22Rv1 (cell line): ENCODE measurements at regions not wholly inside any gene's neighbourhood (a gene's known extent, or its start where the extent isn't known, plus 50 kb on each side); places are given as distances from the start of the nearest gene placed in this dataset.

ENCODE experiments used
- H3K27ac ChIP-seq: fragments of 450-650 bp; 2 replicates; pipeline ENCODE4 v1.5.1; 2017
- CTCF ChIP-seq: fragments of 450-650 bp; IDR thresholded peaks from 2 replicates; pipeline ENCODE4 v1.5.1; 2017; ENCODE audit warnings: mild to moderate bottlenecking
- ZFX ChIP-seq: fragments of 450-650 bp; IDR thresholded peaks from 2 replicates; pipeline ENCODE4 v1.6.1; 2017; ENCODE audit warnings: antibody characterized with exemption, borderline replicate concordance

DNA sequence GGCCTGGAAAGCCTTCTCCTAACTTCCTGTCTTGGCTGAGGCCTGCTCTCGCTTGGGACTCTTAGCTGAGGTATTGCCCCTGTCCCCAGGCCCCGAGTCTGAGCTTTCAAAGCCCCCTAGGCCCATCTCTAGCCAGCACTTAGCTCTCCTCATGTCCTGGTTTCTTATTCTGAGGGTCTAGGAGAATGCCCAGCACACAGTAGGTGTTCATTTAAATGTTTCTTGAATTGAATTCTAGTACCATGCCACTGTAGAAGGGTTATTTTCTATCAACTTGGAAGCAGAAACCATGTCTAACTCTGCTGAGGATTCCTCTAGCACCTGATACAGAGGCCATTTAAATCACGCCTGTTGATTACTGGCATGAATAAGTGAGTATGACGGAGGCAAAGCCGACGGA is 98.5 kb downstream of the VEGFA start:
- no peak for TF ChIP-seq ZFX
- no peak overlapping the region for H3K27ac ChIP-seq

GRCh38 chr6:43867996-43868395 is 98.0 kb downstream of the VEGFA start:
- no peak overlapping the region for H3K27ac ChIP-seq
- TF ChIP-seq ZFX (no peak), CTCF (no peak)

DNA sequence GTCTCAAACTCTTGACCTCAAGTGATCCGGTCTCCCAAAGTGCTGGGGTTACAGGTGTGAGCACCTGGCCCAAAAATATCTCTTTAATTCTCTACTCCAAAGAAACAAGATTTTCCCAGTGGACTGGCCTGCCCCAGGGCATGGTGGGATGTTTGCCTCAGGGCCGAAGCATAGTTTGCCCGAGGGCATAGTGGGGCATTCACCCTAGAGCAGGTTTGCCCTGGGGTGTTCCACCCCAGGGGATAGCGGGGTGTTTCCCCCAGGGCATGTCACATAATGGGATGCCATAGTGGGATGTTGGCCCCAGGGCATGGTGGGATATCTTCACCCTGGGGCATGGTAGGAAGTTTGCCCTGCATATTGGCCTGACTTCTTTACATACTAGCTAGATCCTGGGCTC is 97.2 kb downstream of the VEGFA start:
- no peak for TF ChIP-seq ZFX
- no peak for TF ChIP-seq CTCF
- no peak overlapping the region for H3K27ac ChIP-seq

DNA sequence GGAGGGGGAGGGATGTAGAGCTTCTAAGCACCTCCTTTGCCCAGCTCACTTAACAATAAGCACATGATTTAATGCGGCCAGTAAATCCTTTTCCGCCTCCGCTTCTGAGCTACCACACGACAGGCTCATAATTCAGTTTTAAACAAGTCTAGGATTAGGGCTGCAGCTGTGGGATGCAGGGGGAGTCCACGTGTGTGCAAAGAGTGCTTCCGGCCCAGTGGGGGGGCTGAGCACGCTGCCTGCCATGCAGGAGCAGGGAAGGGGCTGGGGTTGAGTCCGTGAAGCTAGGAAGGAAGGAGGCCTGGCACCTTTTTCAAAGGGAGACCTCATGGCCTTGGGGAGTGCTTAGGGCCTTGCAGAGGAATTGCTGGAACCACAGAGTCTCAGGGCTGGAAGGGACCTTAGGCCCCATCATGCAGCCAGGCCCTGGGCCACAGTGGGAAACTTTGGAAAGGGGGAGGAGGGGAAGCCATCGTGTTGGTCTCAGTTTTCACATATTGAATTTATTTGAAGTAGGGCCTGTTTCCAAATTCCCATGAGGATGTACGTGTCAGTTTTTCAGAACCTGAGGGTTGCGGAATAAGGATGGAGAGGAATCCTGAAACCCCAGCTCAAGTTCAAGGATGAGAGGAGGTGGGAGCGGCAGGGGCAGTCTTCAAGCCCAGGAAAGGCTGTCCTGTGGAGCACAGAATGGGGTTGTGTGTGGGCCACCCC is 96.1 kb downstream of the VEGFA start:
- TF ChIP-seq CTCF: no peak
- TF ChIP-seq ZFX: no peak
- no peak overlapping the region for H3K27ac ChIP-seq

- no peak overlapping the region for H3K27ac ChIP-seq
- TF ChIP-seq CTCF: no peak
- no peak for TF ChIP-seq ZFX
Measured at GRCh38 chr6:43865086-43865485, 95.1 kb downstream of the VEGFA start.

- no peak overlapping the region for H3K27ac ChIP-seq
- TF ChIP-seq ZFX: no peak
- no peak for TF ChIP-seq CTCF
Measured at GRCh38 chr6:43862925-43863324, 92.9 kb downstream of the VEGFA start.

DNA sequence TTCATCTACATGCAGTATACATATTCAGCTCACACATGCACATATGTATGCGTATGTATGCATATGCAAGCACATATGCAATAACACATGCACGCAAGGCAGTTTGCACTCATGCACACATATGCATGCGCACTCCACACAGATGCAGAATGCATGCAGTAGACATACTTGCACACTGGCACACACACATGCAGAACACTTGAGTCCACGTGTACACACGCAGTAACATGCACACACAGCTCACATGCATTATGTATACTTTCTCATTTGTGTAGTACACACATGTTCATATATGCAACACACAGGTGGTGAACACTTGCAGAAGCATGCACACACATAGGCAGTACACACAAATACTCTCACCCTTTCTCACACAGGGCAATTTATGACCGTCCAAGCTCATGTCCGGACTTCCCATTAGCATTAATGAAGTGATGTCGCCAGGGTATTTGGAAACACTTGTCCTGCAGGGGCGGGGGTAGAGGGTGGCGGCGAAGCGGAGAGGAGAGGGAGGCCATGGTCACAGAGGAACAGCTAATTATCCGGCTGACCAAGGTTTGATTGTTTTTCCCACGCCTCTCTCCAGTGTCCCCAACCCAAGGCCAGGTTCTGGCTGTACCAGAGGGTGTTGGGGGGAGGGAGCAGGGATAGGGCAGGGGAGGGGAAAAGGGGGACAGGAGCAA is 91.3 kb downstream of the VEGFA start:
- TF ChIP-seq CTCF (no peak), ZFX (no peak)
- no peak overlapping the region for H3K27ac ChIP-seq
